Adrenal gland (tissue), 5 donors: ENCODE measurements at regions not wholly inside any gene's neighbourhood (a gene's known extent, or its start where the extent isn't known, plus 50 kb on each side); places are given as distances from the start of the nearest gene placed in this dataset.

ENCODE experiments used
- CTCF ChIP-seq, 6 experiments: fragments of 450-650 bp in 4 of 6; fragments of 200-600 bp in 2 of 6; sonication (generic) in 1 of 6; IDR thresholded peaks; 1 replicate in 5 of 6; 2 replicates in 1 of 6; pipeline versions ENCODE4 v1.5.1 to v1.8.0; 2016 to 2021; ENCODE audit warnings: antibody characterized with exemption in 6 of 6, mild to moderate bottlenecking in 2 of 6, moderate library complexity in 1 of 6
- POLR2A ChIP-seq, 2 donors: fragments of 450-650 bp; IDR thresholded peaks; one replicate each; pipeline ENCODE4 v1.6.1; 2017; ENCODE audit warnings: antibody characterized with exemption in 2 of 2, mild to moderate bottlenecking in 2 of 2, moderate library complexity in 1 of 2
- donor health status: DM: no; HTN: no; CAD: no.

DNA sequence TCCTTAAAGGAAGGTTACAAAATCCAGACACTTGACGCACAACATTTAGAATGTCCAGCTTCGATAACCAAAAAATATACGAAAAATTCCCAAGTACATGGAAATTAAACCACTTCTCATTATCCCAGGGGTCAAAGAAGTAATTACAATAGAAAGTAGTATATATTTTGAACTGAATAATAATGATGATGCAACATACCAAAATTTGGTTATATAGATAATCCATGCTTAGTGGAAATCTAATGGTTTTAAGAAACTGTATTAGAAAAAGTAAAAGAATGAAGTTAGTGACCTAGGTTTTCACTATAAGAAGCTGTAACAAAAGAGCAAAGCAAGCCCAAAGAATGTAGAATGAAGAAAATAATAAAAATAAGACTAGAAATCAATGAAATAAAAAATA lies 204.0 kb upstream of the PUM3 start:
- TF ChIP-seq CTCF (IDR thresholded peaks at IDR 0.05) (no peak), POLR2A (IDR thresholded peaks at IDR 0.05) (no peak)
